HG03439 (cell line): ENCODE measurements at regions not wholly inside any gene's neighbourhood (a gene's known extent, or its start where the extent isn't known, plus 50 kb on each side); places are given as distances from the start of the nearest gene placed in this dataset.

Source experiments
- ATAC-seq: cut with Tn5 transposase; IDR thresholded peaks from one replicate; pipeline ENCODE4 v1.9.1; 2021; ENCODE audit warnings: mild to moderate bottlenecking, moderate library complexity; ENCODE audit not compliant: unreplicated experiment

DNA sequence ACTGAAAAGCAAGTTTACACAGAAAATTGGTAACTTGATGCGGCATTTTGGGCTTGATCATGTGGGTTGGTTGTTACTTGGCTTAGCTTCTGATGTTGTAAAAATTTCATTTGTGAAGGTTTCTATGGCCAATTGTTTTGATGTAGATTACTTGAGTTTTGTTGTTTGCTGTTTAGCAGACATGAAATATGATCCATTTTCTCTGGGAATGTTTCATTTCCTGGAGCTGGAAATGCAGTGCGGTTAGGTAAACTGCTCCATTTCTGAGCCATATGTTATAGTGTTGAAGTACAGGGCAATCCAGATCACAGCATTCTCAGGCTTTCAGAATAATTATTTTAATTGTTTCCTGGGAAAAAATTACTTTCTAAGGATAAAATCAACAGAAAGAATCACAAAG is 396.9 kb downstream of the ENC1 start:
- ATAC-seq = no peak

DNA sequence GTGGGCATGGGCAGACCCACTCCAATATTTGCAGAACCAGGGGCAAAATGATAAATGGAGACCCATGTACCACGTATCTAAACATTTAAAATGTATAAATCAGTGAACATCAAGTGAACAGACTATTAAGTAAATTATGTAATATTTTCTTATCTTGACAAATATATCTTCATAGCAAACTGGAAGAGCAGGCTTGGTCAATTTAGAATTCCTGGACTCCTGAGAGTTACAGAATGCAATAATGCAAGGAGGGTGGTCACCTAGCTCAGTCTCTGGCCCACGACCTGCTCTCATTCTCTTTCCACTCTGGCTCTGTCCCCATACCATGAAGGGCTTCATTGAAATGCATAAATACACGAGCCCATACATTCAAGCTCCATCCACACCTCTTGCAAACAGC is 398.0 kb downstream of the ENC1 start:
- no peak for ATAC-seq

DNA sequence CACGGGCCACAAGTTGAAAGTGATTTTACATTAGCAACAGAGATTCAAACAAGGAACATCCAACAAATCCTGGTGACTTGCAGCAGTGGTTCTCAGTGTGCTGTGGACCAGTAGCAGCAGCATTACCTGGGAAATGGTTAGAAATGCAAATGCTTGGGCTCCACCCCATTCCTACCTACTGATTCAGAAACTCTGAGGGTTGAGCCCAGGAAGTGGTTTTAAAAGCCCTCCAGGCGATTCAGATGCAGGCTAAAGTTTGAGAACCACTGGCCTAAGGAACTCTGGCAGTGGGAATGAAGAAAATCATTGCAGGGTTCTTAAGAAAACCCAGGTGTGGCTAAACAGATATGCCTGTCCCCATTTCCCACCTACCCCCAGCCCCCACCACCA is 398.8 kb downstream of the ENC1 start:
- ATAC-seq = no peak

DNA sequence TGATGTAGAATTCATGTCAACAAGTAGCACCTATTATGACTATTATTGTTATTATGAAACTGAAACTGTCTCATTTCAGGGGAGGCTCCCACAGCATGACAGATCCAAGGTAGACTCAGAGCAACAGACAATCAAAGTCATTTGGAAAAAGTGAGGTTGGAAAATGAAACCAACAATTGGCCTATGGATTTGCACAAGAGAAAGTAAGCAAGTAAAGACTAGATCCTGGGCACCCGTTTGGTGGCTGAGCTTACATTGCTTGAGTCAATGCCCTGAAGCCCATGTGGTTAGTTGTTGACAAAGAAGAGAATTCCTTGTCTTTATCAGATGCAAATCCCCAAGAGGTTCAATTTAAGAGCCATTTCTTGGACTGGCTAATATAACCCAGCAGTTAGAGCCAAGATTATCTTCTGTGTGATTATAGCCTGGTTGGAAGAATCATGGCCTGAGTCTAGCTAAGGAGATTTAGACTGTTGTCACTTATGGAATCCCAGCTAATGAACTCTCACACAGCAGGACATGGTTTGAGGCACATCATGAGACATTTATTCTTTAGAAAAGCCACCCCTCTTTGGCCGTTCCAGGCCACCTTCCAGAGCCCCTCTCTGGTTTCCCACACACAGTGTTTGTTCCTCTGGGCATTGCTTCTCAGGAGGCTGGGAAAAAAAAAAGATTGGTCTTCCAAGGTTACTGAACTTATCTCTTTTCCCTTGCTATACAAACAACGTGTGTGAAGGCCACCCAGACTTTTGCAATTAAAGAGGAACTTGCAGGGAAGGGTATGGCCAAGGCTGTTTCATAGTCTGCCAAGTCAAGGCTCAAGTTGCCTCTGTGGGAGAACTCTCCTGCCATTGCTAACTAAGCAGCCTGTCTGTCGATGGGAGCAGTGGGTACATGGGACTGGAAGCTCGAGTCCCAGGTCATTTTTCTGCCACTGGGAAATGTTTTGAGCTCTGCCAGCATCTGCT is 399.5 kb downstream of the ENC1 start:
- ATAC-seq = no peak

DNA sequence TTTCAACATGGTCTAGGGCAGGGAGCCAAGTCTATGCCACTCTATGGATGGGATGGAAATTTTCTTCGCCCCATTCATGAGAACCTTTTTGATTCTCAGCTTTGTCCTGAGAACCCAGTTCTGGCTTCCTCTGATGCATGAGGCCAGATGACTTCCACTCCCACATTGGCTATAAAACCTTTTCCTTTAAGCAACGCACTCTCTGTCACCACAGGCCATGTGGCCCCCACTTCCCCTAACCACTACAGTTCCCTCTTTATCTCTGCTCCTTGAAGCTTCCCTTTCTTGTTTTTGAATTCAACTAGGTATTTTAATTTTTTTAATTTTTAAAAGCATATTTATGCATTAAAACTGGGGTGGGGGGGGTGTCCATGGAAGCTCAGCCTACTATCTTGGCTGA is 401.3 kb downstream of the ENC1 start:
- no peak for ATAC-seq

DNA sequence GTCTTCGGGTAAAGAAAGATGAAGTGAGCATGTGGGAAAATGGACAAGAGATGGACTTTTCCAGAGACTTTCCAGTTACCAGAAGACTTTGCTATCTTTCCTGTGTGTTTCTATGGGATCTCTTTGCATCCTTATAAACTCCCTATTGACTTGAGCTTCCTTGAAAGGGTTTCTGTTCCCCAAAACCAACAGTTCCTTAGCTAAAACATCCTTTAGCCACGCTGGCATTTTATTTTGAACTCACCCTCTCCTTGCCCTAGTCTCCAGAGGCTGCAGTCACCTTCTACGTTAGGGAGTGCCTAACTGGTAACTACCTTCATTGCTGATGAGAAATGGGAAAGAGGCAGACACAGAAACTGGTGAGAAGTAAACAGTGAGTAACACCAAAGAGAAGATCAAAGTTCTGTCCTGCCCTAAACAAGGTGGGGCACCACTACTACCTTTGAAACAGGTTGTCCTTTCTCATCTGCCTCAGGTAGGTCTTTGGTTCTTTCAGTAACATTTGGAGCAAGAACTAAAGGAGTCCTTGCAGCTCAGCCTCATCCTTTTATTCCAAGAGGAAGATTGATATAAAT is 402.9 kb downstream of the ENC1 start:
- no peak for ATAC-seq

DNA sequence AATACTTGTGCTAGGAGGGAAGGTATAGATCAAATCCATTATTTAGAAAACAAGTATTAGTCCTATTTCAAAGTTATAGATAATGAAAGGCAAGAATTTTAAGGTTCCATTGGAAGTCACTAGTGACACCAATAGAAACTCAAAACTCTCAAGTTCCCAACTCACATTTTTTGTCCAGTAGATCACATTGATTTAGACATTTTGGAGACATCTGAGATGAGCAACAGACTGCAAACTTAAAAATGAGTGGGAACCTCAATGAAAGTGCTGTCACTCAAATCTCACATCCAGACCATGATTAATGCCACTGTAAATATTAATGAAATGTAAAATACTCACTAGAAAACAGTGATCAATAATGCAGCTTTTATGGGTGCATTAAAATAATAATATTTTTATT is 405.0 kb downstream of the ENC1 start:
- no peak for ATAC-seq

DNA sequence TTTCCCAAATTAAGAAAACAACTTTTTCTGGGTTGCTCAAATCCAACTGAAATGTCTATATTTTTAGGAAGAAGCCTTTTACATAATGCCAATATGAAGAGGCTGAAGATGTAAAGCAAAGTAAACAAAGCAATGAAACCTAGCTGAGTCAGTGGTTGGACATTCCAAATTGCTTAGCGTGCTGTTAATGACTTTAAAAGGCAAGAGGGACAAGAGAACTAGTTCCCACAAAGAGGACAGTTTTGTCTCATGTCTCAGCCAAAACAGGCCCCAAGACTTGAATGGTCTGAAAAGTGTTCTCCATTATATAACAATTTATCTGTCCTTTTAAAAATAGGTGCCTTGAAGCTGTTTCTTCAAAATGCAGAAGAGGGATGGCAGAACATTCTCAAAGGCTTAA is 407.0 kb downstream of the ENC1 start:
- ATAC-seq = no peak

DNA sequence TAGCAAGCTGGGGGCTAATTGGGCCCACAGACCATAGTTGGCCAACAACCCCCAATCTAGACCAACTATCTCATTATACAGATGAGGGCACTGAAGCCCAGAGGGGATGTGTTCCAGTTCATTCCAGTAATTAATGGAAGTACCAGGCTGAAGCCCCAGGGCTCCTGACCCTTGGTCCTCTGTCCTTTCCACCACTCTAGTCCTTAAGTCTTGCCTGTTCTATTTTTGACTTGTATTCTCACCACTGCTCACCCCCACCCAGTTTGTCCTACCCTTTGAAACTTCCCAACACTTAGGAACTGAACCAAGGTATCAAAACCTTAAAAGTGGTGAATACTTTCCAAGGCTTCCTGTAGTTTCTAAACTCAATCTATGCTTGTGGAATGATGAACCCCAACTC is 407.4 kb downstream of the ENC1 start:
- ATAC-seq = no peak

DNA sequence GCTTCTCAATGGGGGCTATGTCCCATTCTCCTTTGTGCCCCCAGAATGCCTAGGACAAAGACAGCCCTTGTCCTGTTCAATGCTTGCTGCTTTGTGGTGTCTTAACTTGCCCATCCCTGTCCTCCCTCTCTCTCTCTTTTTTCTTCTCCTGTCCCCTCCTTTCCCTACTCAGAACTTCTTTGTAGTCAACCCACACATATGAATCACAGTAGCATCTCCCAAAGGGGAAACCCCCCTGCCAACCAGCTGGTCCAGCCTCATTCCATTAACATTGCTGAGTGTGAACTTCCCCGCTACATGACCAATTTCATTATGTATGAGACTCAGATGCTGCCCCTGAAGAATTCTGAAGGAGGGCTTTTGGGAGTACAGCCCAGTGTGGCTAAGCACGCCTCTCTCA is 408.3 kb downstream of the ENC1 start:
- no peak for ATAC-seq

DNA sequence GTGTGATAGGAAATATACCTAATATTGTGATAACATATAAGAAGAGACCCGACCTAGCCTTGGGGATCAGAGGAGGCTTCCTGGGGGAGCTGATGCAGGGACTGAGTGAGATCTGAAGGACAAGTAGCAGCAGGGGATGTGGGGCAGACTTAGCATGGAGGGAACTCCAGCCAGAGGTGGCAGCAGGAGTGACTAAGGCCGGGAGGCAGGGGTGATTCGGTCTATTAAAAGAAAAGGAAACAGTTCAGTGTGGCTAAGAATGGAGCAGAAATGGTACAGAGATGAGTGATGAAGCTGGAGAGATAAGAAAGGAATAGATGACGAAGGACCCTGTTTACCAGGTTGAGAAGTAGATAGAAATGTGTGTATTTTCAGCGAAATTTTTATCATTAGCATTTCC is 408.8 kb downstream of the ENC1 start:
- no peak for ATAC-seq

DNA sequence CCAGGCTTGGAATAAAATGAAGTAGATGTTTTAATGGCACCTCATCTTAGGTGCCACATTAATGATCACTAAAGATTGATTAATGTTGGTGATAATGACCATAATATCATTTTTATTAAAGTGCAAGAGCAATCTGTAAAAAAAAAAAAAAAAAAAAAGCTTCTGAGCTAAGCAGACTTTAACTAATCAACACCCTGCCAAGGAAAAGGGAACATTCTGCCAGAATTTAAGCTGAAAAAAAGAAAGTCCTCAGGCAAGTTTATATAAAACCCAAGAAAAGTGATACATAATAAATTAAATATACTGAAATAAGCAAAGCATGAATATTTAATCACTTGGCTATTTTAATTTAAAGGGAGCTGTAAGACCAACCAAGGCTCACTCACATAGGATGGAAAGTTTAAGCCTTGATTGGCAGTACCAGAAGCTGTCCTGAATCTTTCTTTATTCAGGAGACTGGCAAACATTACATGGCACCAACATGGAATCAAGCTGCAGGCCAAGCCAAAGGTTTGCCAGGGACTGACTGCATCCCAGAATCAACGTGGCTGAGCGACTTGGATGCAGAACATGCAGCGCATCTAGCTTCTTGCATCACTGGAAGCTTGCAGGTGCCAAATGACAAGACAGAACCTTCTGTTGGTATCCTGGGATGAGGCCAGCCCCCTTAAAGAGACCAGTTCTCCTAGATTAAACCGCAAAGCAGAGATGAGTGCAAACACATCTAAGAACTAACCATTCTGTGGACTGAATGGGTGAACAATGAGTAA is 413.6 kb downstream of the ENC1 start:
- ATAC-seq = no peak

DNA sequence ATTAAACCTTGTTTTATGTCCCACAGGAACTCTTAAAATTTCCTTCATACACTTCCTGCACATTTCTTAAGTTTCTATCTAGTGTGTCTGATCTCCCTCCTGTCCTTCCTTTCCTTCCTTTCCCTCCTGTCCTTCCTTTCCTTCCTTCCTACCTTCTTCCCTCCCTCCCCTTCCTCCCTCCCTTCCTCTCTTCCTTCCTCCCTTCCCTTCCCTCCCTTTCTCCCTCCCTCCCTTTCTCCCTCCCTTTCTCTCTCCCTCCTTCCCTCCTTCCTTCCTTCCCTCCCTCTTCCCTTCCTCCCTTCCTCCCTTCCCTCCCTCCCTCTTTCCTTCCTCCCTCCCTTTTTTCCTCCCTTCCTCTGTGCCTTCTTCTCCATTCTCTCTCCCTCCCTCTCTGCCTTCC is 414.9 kb downstream of the ENC1 start:
- ATAC-seq = no peak

DNA sequence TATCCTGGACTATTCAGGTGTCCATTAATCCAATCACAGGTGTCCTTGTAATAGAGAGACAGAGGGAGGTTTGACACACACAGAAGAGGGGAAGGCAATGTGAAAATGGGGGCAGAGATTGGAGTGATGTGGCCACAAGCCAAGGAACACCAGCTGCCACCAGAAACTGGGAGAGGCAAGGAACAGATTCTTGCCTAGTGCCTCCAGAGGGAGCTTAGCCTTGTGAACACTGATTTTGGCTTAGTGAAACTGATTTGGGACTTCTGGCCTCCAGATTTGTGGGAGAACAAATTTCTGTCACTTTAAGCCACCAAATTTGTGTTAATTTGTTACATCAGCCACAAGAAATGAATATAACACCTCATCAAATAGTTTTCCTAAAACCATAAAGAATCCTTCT is 416.2 kb downstream of the ENC1 start:
- no peak for ATAC-seq

DNA sequence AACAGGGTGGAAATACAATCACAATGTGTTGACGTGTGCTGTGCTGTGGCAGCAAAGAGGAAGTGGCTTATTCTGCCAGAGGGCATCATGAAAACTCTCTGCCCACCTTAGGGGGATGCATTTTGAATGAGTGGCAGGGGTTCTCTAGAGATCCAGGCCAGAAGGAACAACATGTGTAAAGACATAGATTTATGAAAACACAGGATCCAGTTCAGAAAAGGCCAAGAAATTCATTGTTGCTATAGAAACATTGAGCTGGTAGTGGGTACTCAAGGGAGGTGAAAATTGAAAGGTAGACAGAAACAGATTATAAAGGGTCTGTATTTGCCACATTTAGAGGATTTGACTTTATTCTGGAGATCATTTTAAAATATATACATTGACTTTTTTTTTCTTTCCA is 417.7 kb downstream of the ENC1 start:
- no peak for ATAC-seq

DNA sequence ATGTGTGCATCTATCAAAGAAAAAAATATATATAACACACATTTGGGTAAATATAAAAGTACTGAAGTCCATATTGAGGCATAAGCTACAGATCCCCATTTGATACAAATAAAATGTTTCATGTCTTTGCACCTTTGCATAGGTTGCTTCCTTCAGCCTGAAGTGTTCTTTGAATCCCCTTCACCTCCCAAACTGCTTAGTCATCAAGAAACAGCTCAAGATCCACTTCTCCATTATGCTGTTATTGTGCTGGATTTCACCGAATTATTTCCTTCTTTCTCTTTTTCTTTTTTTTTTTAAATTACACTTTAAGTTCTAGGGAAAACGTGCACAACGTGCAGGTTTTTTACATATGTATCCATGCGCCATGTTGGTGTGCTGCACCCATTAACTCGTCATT is 419.1 kb downstream of the ENC1 start:
- no peak for ATAC-seq

DNA sequence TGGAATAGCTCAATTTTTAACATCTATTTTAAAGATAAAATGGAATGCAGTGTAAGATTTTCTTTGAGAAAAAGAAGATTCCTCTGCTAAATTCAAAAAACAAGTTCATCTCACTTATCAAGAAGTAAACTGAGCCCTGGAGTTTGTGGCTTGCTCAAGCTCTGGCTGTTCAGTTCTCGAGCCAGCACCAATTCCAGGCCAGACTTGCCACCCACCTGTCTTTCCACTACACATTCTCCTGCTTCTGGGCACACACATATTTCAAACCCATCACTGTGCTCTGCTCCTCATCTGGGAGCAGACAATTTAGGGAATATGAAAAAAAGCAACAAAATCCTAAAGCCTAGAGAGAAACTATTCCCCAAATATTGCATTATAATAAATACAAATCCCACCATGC is 424.5 kb downstream of the ENC1 start:
- ATAC-seq = no peak

DNA sequence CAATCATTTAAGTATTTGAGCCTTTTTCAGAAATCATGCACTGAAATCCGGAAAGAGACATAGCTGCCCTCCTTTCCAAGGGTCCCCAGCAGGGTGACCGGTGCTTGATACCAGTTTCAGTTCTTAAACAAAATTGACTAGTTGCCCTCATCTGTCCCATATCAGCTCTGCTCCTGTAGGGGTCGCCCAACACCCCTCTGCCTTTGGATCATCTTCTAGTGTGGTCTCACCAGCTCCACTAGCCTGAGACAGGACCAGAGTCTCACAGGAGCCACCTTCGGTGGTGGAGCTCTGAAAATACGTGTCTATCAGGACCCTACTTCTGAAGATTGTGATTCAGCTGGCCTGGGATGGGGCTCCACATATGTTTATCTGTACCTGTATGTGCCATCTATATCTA is 428.2 kb downstream of the ENC1 start:
- ATAC-seq = no peak

DNA sequence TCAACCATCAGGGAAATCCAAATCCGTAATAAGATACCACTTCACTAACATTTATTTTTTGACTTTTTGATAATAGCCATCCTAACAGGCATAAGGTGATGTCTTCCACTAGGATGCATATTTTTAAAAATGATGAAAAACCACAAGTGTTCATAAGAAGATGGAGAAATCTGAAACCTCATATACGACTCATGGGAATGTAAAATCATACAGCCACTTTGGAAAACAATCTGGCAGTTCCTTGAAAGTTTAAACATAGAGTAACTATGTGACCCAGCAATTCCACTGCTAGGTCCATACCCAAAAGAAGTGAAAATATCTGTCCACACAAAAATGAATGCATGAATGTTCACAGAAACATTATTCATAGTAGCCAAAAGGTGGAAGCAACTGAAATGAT is 431.0 kb downstream of the ENC1 start:
- ATAC-seq = no peak

DNA sequence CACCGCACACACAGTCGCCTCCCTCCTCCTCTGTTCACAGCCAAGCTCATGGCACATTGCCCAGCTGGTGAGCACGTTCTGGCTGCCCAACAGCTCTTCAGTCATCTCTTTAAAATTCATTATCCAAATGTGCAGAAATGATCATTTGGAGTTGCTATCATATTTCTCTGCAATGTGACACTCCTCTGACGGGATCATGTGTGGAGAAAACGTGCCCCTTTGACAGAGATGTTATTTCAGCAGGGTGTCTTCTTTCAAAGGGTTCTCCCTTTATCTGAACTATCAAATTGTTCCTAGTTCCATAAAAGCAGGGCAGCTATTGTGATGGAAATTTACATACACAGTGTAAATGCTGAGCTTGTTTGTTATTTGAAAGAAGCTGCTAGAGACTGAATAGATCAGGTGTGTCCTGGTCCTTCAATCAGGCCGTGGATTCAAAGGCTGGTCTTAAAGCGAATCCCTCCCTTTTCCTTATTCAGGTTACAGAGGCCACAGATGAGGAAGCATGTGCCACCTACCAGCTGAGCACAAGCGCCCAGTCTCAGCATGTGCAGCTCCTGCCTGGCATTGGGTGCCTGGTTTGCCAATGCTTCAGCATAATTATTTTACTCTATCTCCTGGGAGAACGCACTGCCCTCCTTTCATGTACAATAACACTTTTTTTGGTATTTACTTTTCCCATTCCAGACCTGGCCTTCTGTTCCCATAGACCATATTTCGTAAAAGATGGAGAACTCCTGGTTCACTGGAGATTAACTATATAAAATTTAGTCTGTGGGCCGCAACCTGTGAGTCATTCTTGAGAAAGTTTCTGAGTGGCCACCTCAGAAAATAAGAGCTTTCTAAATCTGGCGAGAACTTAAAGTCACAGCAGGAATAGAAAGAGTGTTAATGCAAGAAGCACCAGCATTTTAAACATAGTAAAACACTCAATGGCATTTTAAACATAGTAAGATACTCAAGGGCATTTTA is 433.7 kb downstream of the ENC1 start:
- no peak for ATAC-seq
